ENCODE measurements at regions not wholly inside any gene's neighbourhood (a gene's known extent, or its start where the extent isn't known, plus 50 kb on each side); places are given as distances from the start of the nearest gene placed in this dataset.
"Not testable (repeated sequence)": the region's sequence is repeated elsewhere in the genome, so short reads cannot be mapped to it uniquely, and the experiment has no call there.

- DNase-seq (ENCODE audit: low spot score): no peak
Observed at GRCh38 chr7:145919712-145920111, 196.9 kb upstream of the CNTNAP2 start.

- DNase-seq (ENCODE audit: low spot score): no peak
Observed at GRCh38 chr7:145916776-145917175, 199.8 kb upstream of the CNTNAP2 start.

GRCh38 chr7:145915679-145916078, 200.9 kb upstream of the CNTNAP2 start:
- DNase-seq (ENCODE audit: low spot score): no peak

- no peak for DNase-seq (ENCODE audit: low spot score)
Observed at GRCh38 chr7:145909991-145910513, 206.5 kb upstream of the CNTNAP2 start.

- no peak for DNase-seq (ENCODE audit: low spot score)
Observed at GRCh38 chr7:145903658-145904057, 212.9 kb upstream of the CNTNAP2 start.

- DNase-seq (ENCODE audit: low spot score): no peak
Observed at GRCh38 chr7:145902123-145902522, 214.5 kb upstream of the CNTNAP2 start.

- no peak for DNase-seq (ENCODE audit: low spot score)
Observed at GRCh38 chr7:145899938-145900337, 216.7 kb upstream of the CNTNAP2 start.

- no peak for DNase-seq (ENCODE audit: low spot score)
Observed at GRCh38 chr7:145893925-145894535, 222.6 kb upstream of the CNTNAP2 start.

- no peak for DNase-seq (ENCODE audit: low spot score)
Observed at GRCh38 chr7:145884716-145885514, 231.7 kb upstream of the CNTNAP2 start.

GRCh38 chr7:145876376-145876775, 240.2 kb upstream of the CNTNAP2 start:
- DNase-seq (ENCODE audit: low spot score): no peak

- DNase-seq (ENCODE audit: low spot score): no peak
Observed at GRCh38 chr7:145875267-145875666, 241.3 kb upstream of the CNTNAP2 start.

- no peak for DNase-seq (ENCODE audit: low spot score)
Observed at GRCh38 chr7:145868935-145869334, 247.7 kb upstream of the CNTNAP2 start.

GRCh38 chr7:145862212-145862611, 254.4 kb upstream of the CNTNAP2 start:
- no peak for DNase-seq (ENCODE audit: low spot score)

GRCh38 chr7:145860809-145861208, 255.8 kb upstream of the CNTNAP2 start:
- DNase-seq (ENCODE audit: low spot score): no peak

GRCh38 chr7:145850636-145851035, 266.0 kb upstream of the CNTNAP2 start:
- DNase-seq (ENCODE audit: low spot score): no peak

- no peak for DNase-seq (ENCODE audit: low spot score)
Observed at GRCh38 chr7:145848691-145849090, 267.9 kb upstream of the CNTNAP2 start.

GRCh38 chr7:145845345-145845744, 271.3 kb upstream of the CNTNAP2 start:
- no peak for DNase-seq (ENCODE audit: low spot score)

GRCh38 chr7:145839814-145840213, 276.8 kb upstream of the CNTNAP2 start:
- no peak for DNase-seq (ENCODE audit: low spot score)

- no peak for DNase-seq (ENCODE audit: low spot score)
Observed at GRCh38 chr7:145831616-145832206, 284.9 kb upstream of the CNTNAP2 start.

GRCh38 chr7:145817687-145818086, 298.9 kb upstream of the CNTNAP2 start:
- DNase-seq (ENCODE audit: low spot score): no peak

- DNase-seq (ENCODE audit: low spot score): no peak
Observed at GRCh38 chr7:145812218-145812617, 304.4 kb upstream of the CNTNAP2 start.

- not testable (repeated sequence) for DNase-seq (ENCODE audit: low spot score)
Observed at GRCh38 chr7:145805496-145805895, 311.1 kb upstream of the CNTNAP2 start.

- no peak for DNase-seq (ENCODE audit: low spot score)
Observed at GRCh38 chr7:145797507-145797906, 319.1 kb upstream of the CNTNAP2 start.
